ENCODE measurements at regions not wholly inside any gene's neighbourhood (a gene's known extent, or its start where the extent isn't known, plus 50 kb on each side); places are given as distances from the start of the nearest gene placed in this dataset.

DNA sequence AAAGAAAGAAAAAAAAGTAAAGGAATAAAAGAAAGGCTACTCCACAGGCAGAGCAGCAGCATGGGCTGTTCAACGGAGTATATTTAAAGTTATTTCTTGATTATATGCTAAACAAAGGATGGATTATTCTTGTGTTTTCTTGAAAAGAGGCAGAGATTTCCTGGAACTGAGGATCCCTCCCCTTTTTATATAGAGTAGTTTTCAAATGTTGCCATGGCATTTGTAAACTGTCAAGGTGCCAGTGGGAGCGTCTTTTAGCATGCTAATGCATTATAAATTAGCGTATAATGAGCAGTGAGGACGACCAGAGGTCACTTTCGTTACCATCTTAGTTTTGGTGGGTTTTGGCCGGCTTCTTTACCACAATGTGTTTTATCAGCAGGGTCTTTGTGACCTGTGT lies 383.0 kb downstream of the PCNX1 start:
- in situ Hi-C loops (cut with MboI; ENCODE audit: low sequenced_read_pairs in 4 of 4), result no loop called here
- no peak for DNase-seq
- Histone ChIP-seq H3K4me3 (no peak overlapping the region), H3K9me3 (no peaks in the 10 kb centered on the region), H3K27ac (no peak overlapping the region), H3K36me3 (no peaks in the 10 kb centered on the region), H3K27me3 (no peaks in the 10 kb centered on the region), H3K4me1 (no peaks in the 10 kb centered on the region)
- no peak for ATAC-seq
- TF ChIP-seq POLR2A (IDR thresholded peaks at IDR 0.05) (no peak), CTCF (IDR thresholded peaks at IDR 0.05 in 4 of 5, conservative IDR thresholded peaks at IDR 0.05 in 1 of 5) (no peak)
- intact Hi-C loops (cut with DNase I; ENCODE audit: low total_unique reads), result no loop called here

GRCh38 chr14:71290960-71291466 lies 383.8 kb downstream of the PCNX1 start:
- ATAC-seq, result no peak
- Histone ChIP-seq H3K4me3 (no peak overlapping the region), H3K27me3 (no peaks in the 10 kb centered on the region), H3K4me1 (no peaks in the 10 kb centered on the region), H3K9me3 (no peaks in the 10 kb centered on the region), H3K36me3 (no peaks in the 10 kb centered on the region), H3K27ac (no peak overlapping the region)
- intact Hi-C loops (cut with DNase I; ENCODE audit: low total_unique reads) (no loop called here), in situ Hi-C loops (cut with MboI; ENCODE audit: low sequenced_read_pairs in 4 of 4) (no loop called here)
- DNase-seq, result no peak
- TF ChIP-seq CTCF (IDR thresholded peaks at IDR 0.05 in 4 of 5, conservative IDR thresholded peaks at IDR 0.05 in 1 of 5) (no peak), POLR2A (IDR thresholded peaks at IDR 0.05) (no peak)

GRCh38 chr14:71296184-71296583 lies 388.9 kb downstream of the PCNX1 start:
- Histone ChIP-seq H3K4me1 (no peaks in the 10 kb centered on the region), H3K36me3 (no peaks in the 10 kb centered on the region), H3K4me3 (no peak overlapping the region), H3K27ac (no peak overlapping the region), H3K27me3 (no peaks in the 10 kb centered on the region), H3K9me3 (no peaks in the 10 kb centered on the region)
- ATAC-seq, result no peak
- intact Hi-C loops (cut with DNase I; ENCODE audit: low total_unique reads), result no loop called here
- in situ Hi-C loops (cut with MboI; ENCODE audit: low sequenced_read_pairs in 4 of 4), result no loop called here
- no peak for DNase-seq
- no peak for TF ChIP-seq POLR2A (IDR thresholded peaks at IDR 0.05)

- H3K4me3 ChIP-seq, result no peak overlapping the region
- ATAC-seq (no peak), DNase-seq (no peak)
- H3K27me3 ChIP-seq, result no peaks in the 10 kb centered on the region
- TF ChIP-seq POLR2A (IDR thresholded peaks at IDR 0.05) (no peak), CTCF (IDR thresholded peaks at IDR 0.05 in 4 of 5, conservative IDR thresholded peaks at IDR 0.05 in 1 of 5) (no peak)
- no peaks in the 10 kb centered on the region for H3K4me1 ChIP-seq
- no peaks in the 10 kb centered on the region for H3K36me3 ChIP-seq
- in situ Hi-C loops (cut with MboI; ENCODE audit: low sequenced_read_pairs in 4 of 4) (no loop called here), intact Hi-C loops (cut with DNase I; ENCODE audit: low total_unique reads) (no loop called here)
- H3K27ac ChIP-seq, result no peak overlapping the region
- H3K9me3 ChIP-seq, result no peaks in the 10 kb centered on the region
Measured at GRCh38 chr14:71300566-71301330, 393.5 kb downstream of the PCNX1 start.

DNA sequence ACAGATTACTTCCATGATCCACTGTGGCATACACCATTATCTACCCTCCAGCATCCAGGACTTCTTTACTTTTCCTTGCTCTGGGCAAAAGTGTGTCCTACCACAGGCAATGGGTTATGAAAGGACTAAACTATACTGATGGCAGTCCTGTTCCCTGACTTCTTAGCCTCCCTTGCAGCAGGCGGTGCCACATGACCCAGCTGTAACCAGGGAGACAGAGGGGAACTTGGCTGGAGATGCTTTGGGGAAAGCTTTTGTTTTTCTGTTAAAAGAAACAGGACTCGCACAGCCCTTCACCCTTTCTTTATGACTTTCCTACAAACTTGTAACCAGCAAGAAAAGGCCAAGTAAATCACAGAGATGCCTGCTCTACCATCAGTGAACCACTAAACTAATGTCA lies 394.4 kb downstream of the PCNX1 start:
- no peaks in the 10 kb centered on the region for H3K9me3 ChIP-seq
- H3K27ac ChIP-seq, result no peak overlapping the region
- intact Hi-C loops (cut with DNase I; ENCODE audit: low total_unique reads), result no loop called here
- no peaks in the 10 kb centered on the region for H3K27me3 ChIP-seq
- H3K4me3 ChIP-seq, result no peak overlapping the region
- no peaks in the 10 kb centered on the region for H3K4me1 ChIP-seq
- in situ Hi-C loops (cut with MboI; ENCODE audit: low sequenced_read_pairs in 4 of 4), result no loop called here
- DNase-seq (no peak), ATAC-seq (no peak)
- no peaks in the 10 kb centered on the region for H3K36me3 ChIP-seq
- TF ChIP-seq CTCF (IDR thresholded peaks at IDR 0.05 in 4 of 5, conservative IDR thresholded peaks at IDR 0.05 in 1 of 5), result no peak
- no peak for TF ChIP-seq POLR2A (IDR thresholded peaks at IDR 0.05)

All from gastrocnemius medialis (tissue), 4 donors.